ENCODE measurements at regions not wholly inside any gene's neighbourhood (a gene's known extent, or its start where the extent isn't known, plus 50 kb on each side); places are given as distances from the start of the nearest gene placed in this dataset.

DNA sequence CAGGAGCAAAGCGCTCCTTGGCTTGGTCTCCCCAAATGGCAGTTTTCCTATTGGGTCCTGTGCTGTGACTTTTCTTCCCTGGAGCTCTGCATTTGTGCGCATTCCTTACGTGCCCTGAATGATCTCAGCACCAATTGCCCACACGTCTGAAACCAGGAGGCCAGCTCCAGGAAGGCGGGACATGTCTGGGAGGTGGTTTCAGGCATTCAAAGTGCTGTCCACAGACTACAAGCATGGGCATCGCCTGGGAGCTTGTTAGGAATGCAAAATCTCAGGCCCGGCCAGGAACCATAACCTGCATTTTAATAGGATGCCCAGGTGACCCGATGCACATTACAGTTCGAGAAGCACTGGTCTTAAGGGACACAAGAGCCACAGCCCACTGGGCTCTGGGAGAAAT lies 239.6 kb downstream of the ANKRD60 start:
- TF ChIP-seq, protein P1, sequence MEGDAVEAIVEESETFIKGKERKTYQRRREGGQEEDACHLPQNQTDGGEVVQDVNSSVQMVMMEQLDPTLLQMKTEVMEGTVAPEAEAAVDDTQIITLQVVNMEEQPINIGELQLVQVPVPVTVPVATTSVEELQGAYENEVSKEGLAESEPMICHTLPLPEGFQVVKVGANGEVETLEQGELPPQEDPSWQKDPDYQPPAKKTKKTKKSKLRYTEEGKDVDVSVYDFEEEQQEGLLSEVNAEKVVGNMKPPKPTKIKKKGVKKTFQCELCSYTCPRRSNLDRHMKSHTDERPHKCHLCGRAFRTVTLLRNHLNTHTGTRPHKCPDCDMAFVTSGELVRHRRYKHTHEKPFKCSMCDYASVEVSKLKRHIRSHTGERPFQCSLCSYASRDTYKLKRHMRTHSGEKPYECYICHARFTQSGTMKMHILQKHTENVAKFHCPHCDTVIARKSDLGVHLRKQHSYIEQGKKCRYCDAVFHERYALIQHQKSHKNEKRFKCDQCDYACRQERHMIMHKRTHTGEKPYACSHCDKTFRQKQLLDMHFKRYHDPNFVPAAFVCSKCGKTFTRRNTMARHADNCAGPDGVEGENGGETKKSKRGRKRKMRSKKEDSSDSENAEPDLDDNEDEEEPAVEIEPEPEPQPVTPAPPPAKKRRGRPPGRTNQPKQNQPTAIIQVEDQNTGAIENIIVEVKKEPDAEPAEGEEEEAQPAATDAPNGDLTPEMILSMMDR (IDR thresholded peaks at IDR 0.05): no peak
- TF ChIP-seq POLR2A (IDR thresholded peaks at IDR 0.05): no peak
- TF ChIP-seq POLR2AphosphoS5 (IDR thresholded peaks at IDR 0.05): no peak
- TF ChIP-seq EP300 (IDR thresholded peaks at IDR 0.05): no peak
